Stomach smooth muscle (tissue), 2 donors: ENCODE measurements at regions not wholly inside any gene's neighbourhood (a gene's known extent, or its start where the extent isn't known, plus 50 kb on each side); places are given as distances from the start of the nearest gene placed in this dataset.

ENCODE experiments used
- H3K27ac ChIP-seq: one replicate; pipeline ENCODE4 v1.7.0; 2013; ENCODE audit warnings: mild to moderate bottlenecking, low read length, inconsistent platforms
- H3K27me3 ChIP-seq, 2 donors: one replicate each; pipeline ENCODE4 v1.7.0; 2013; ENCODE audit warnings: low read length in 2 of 2; ENCODE audit not compliant: insufficient read depth in 2 of 2, control insufficient read depth in 1 of 2
- H3K36me3 ChIP-seq, 2 donors: one replicate each; pipeline ENCODE4 v1.7.0; 2013; ENCODE audit warnings: low read length in 2 of 2; ENCODE audit not compliant: control insufficient read depth in 2 of 2, insufficient read depth in 2 of 2
- H3K4me1 ChIP-seq: one replicate; pipeline ENCODE4 v1.7.0; 2013; ENCODE audit warnings: low read length; ENCODE audit not compliant: control insufficient read depth, insufficient read depth
- H3K4me3 ChIP-seq, 2 donors: one replicate each; pipeline ENCODE4 v1.7.0; 2013; ENCODE audit warnings: low read length in 2 of 2
- H3K9ac ChIP-seq, 2 donors: one replicate each; pipeline ENCODE4 v1.7.0; 2013; ENCODE audit warnings: low read length in 2 of 2, mild to moderate bottlenecking in 1 of 2
- H3K9me3 ChIP-seq, 2 donors: one replicate each; pipeline ENCODE4 v1.7.0; 2013; ENCODE audit warnings: low read length in 2 of 2; ENCODE audit not compliant: control insufficient read depth in 2 of 2
- donor health status: healthy.
- donor health status: Pancreatic carcinoma.

DNA sequence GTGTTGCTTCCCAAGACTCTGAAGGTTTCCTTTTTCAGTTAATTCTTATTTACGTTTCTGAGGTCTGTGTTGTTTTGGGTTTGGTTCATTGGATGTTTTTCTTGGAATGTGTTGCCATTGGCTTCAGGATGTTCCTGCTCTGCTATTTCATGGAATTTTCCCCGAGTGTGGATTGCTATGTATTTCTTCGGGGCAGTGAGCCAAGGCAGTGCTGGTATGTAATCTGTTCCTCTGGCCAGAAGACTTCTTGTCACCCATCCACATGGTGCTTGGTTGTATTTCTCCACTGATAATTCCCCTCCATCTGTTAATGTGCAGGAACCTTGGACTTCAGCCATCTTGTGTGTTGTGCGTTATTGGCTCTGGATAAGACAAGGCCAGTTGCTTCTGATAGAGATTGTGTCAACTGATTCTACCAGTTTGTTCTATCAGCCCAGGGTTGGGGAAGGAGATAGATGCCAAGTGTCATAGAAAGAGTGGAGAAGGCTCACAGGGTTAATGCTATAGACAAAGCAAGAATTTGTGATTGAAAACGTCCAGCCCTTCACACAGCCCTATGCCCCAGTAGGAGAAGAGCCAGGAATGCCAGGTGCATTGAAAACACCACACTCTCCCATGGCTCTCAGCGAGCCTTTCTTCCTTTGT, 505.2 kb downstream of the PLPP3 start:
- Histone ChIP-seq H3K27me3 (no peaks in the 10 kb centered on the region), H3K4me3 (no peak overlapping the region), H3K4me1 (peaks cover 6% of the 10 kb centered on the region), H3K27ac (peak overlapping the region; percentile 26), H3K9me3 (no peaks in the 10 kb centered on the region), H3K36me3 (no peaks in the 10 kb centered on the region), H3K9ac (no peak overlapping the region)

DNA sequence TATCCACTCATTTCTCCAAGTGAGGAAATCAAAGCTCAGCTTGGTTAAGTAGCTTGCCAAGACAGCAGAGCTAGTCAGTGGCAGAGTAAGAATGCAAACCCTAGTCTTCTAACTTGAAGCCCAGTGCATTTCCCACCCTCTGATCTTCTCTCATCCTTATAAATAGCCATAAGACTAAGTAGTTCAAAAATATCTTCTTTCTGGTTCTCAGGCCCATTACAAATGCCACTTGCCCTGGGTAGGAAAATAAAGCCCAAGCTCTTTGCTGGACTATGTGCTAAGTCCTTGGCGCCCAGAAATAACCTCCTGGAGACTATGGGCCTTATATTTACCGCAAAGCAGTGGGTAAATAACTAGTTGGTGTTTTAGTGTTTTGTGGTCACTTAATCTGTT, 505.8 kb downstream of the PLPP3 start:
- H3K27ac ChIP-seq: peak overlapping the region; percentile 26

DNA sequence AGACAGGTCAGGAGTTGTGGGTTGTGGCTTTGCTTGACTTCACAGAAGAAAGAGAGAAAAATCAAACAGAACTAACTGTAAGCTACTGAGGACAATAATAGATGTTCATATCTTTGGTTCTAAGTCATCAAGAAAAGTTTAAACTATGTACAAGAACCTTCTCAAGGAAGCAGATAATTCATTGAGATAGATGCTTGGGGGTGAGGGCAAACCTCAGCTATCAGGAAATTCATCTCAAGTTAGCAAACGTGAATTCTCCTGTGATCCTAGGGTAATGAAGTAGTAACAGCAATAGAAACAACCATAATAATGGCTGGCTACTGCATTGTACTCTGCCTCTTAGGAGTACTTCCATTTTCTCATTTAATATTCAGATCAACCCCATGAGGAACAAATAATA, 506.2 kb downstream of the PLPP3 start:
- H3K27ac ChIP-seq: peak overlapping the region; percentile 26
- no peaks in the 10 kb centered on the region for H3K36me3 ChIP-seq
- no peaks in the 10 kb centered on the region for H3K27me3 ChIP-seq
- no peak overlapping the region for H3K9ac ChIP-seq
- no peaks in the 10 kb centered on the region for H3K9me3 ChIP-seq
- no peak overlapping the region for H3K4me3 ChIP-seq
- peaks cover 6% of the 10 kb centered on the region for H3K4me1 ChIP-seq

More for the DNA sequence above, 505.8 kb downstream of the PLPP3 start:
- peaks cover 6% of the 10 kb centered on the region for H3K4me1 ChIP-seq
- H3K4me3 ChIP-seq: no peak overlapping the region
- H3K9ac ChIP-seq: no peak overlapping the region
- H3K9me3 ChIP-seq: no peaks in the 10 kb centered on the region
- H3K36me3 ChIP-seq: no peaks in the 10 kb centered on the region
- H3K27me3 ChIP-seq: no peaks in the 10 kb centered on the region

DNA sequence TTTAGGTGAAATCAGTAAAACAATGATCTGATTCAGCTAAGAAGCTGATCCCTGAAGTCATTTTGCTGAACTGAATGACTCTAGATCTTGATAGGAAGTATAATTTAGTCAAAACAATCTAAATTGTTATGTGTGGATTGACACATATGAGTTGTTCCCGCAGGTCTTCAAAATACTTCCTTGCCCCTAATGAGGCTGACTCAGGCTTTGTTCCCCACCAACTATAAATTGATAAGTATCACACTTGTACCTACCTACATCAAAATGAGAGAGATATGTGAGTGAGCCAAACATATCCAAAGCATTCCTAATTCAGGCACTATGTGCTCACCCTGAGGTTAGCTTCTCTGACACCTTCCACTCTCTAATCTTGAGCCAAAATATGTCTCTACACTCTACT, 507.1 kb downstream of the PLPP3 start:
- Histone ChIP-seq H3K4me1 (peaks cover 6% of the 10 kb centered on the region), H3K9ac (no peak overlapping the region), H3K27ac (no peak overlapping the region), H3K4me3 (no peak overlapping the region), H3K9me3 (no peaks in the 10 kb centered on the region), H3K36me3 (no peaks in the 10 kb centered on the region), H3K27me3 (no peaks in the 10 kb centered on the region)

DNA sequence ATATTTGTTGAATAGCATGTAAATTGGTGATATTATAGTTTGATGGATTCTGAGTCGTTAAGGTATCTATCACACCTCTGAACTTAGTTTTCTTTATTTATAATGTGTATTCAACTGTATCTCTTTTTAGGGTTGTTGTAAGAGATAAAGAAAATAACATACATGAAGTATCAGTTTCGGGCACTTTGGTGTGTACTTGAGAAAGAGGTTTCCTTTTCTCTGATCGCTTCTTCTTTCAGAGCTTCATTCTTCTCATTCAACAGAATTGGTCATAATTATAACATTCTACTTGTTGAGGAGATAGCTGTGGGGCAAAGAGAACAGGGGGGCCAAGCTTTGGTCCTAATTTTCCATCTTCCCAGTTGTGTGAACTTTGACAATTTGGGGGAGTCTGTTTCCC, 508.0 kb downstream of the PLPP3 start:
- Histone ChIP-seq H3K27me3 (no peaks in the 10 kb centered on the region), H3K4me1 (peaks cover 6% of the 10 kb centered on the region), H3K4me3 (no peak overlapping the region), H3K36me3 (no peaks in the 10 kb centered on the region), H3K9ac (no peak overlapping the region), H3K27ac (no peak overlapping the region), H3K9me3 (no peaks in the 10 kb centered on the region)

DNA sequence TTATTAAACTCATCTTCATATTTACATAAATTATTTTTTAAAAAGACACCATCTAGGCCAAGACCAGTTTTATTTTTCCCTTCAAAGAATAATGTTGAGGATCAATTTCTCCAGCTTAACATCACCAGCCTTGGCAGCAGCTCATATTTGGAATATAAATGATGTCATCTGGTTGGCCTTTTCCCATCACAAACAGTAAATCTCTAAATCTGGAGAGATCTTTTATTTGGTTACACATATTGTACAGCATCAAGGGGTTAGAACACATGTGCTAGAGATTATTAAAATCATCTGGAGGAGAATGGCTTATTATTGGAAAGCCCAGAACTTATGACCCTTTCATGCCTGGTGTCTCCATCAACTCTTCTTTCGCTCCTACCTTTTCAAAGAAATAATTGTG, 508.8 kb downstream of the PLPP3 start:
- H3K4me3 ChIP-seq: no peak overlapping the region
- no peaks in the 10 kb centered on the region for H3K9me3 ChIP-seq
- peaks cover 6% of the 10 kb centered on the region for H3K4me1 ChIP-seq
- H3K27ac ChIP-seq: no peak overlapping the region
- no peak overlapping the region for H3K9ac ChIP-seq
- H3K27me3 ChIP-seq: no peaks in the 10 kb centered on the region
- no peaks in the 10 kb centered on the region for H3K36me3 ChIP-seq

DNA sequence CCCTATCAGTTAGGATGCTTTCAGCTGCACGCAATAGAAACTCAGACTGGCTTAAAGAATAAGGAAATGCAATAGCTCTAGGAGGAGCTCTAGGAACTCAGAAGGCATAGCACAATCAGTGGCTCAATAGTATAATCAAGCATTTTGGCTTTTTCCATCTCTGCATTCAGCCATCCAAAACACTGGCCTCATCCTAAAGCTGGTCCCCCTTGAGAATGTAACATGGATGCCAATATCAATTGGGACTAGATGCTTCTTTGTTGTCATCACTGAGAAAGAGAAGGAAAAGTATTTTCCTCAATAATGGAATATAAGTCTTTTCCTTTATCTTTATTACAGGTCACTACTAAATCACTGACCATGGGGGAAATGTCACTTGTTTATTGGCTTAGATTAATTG, 509.5 kb downstream of the PLPP3 start:
- Histone ChIP-seq H3K4me1 (peaks cover 6% of the 10 kb centered on the region), H3K27ac (no peak overlapping the region)

DNA sequence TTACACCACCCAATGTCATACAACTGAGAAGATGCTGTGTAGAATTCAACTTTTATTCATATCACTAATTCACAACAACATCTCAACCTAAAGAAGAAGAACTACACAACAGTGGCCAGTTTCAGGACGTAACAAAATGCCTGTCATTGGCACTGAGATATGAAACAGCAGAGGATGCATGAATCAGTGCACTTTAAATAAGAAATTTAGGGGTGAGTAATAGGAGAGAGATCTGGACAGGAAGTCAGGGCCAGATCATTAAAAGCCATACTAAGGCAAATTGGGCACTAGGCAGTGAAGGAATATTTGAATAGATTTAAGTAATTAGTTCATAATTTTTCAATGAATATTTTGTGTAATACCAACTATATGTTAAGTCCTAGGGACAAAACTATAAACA, 510.5 kb downstream of the PLPP3 start:
- Histone ChIP-seq H3K36me3 (no peaks in the 10 kb centered on the region), H3K4me1 (peaks cover under 1% of the 10 kb centered on the region), H3K27ac (no peak overlapping the region)

More for the DNA sequence above, 509.5 kb downstream of the PLPP3 start:
- H3K9me3 ChIP-seq: no peaks in the 10 kb centered on the region
- no peaks in the 10 kb centered on the region for H3K36me3 ChIP-seq
- H3K9ac ChIP-seq: no peak overlapping the region
- H3K4me3 ChIP-seq: no peak overlapping the region
- no peaks in the 10 kb centered on the region for H3K27me3 ChIP-seq

DNA sequence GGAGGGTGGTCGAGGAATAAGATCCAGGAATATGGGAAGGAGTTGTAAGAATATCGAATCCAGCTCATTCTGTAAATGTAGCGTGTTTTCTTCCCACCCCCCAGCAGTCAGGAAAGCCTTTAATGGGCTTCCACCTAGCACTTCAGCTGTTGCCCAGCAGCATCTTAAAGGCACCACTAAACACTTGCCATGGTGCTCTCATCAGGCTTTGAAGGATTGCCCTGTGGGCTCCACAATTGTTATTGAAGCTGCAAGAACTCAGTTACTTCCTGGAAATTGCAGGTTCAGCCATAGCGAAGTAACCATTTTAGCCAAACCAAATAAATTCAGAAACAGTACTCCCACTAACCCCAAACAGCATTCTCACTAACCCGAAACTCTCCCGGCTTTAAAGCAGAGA, 511.2 kb downstream of the PLPP3 start:
- Histone ChIP-seq H3K27me3 (no peaks in the 10 kb centered on the region), H3K36me3 (no peaks in the 10 kb centered on the region), H3K9me3 (no peaks in the 10 kb centered on the region), H3K4me1 (no peaks in the 10 kb centered on the region), H3K9ac (no peak overlapping the region), H3K27ac (no peak overlapping the region), H3K4me3 (no peak overlapping the region)

More for the DNA sequence above, 510.5 kb downstream of the PLPP3 start:
- Histone ChIP-seq H3K27me3 (no peaks in the 10 kb centered on the region), H3K9me3 (no peaks in the 10 kb centered on the region), H3K9ac (no peak overlapping the region), H3K4me3 (no peak overlapping the region)

DNA sequence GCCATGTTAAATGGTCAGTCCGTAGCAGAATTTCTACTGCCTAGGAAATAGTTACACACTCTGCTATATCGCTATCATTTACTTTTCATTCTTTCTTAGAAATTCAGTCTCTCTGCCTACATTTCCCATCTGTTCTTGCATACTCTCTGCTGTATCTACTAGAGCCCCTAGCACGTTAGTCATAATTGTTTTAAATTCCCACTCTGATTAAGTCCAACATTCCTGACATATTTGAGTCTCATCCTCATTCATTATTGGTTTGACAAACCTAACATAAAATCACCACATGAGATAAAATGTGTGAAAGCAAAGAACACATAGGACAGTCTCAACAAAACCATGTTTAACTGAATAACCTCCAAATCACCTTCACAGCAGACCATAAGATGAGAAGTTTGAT, 513.6 kb downstream of the PLPP3 start:
- Histone ChIP-seq H3K4me3 (no peak overlapping the region), H3K4me1 (no peaks in the 10 kb centered on the region), H3K9me3 (no peaks in the 10 kb centered on the region), H3K36me3 (no peaks in the 10 kb centered on the region), H3K27me3 (no peaks in the 10 kb centered on the region), H3K27ac (no peak overlapping the region), H3K9ac (no peak overlapping the region)

DNA sequence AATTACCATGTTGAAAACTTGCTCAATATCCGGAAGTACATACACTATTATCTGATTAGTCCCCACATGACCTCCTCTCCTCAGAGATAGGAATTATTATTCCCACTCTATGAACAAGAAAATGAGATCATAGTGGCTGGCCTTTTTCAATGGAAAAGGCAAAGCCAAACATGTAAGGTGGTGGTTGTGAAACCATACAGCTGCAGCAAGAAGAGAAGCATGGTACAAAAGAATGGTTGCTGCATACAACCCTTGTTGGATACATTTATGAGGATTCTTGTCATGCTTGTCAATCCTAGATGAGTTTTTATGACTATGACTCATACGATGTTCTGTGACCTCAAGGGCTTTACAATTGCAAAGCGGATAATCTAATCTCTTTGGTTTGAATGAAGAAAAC, 514.7 kb downstream of the PLPP3 start:
- H3K9ac ChIP-seq: no peak overlapping the region
- no peaks in the 10 kb centered on the region for H3K36me3 ChIP-seq
- H3K4me1 ChIP-seq: no peaks in the 10 kb centered on the region
- no peaks in the 10 kb centered on the region for H3K9me3 ChIP-seq
- no peak overlapping the region for H3K4me3 ChIP-seq
- no peaks in the 10 kb centered on the region for H3K27me3 ChIP-seq
- no peak overlapping the region for H3K27ac ChIP-seq
